ENCODE measurements at regions not wholly inside any gene's neighbourhood (a gene's known extent, or its start where the extent isn't known, plus 50 kb on each side); places are given as distances from the start of the nearest gene placed in this dataset.
A peak's percentile ranks its signal among the peaks of the same experiment; 100 is the strongest.
"Not testable (repeated sequence)": the region's sequence is repeated elsewhere in the genome, so short reads cannot be mapped to it uniquely, and the experiment has no call there.

GRCh38 chr2:188034102-188034501, 257.6 kb upstream of the GULP1 start:
- H3K4me3 ChIP-seq; DNase-seq (ENCODE audit: low read depth in 1 of 2, low spot score in 2 of 2); H3K36me3 ChIP-seq; H3K9me3 ChIP-seq (replicated peaks); H3K27me3 ChIP-seq (replicated peaks); H3K27ac ChIP-seq; H3K4me1 ChIP-seq (replicated peaks): not testable (repeated sequence)

GRCh38 chr2:188035377-188035776, 256.3 kb upstream of the GULP1 start:
- not testable (repeated sequence) for H3K4me1 ChIP-seq (replicated peaks); H3K27ac ChIP-seq; H3K4me3 ChIP-seq; H3K27me3 ChIP-seq (replicated peaks); H3K9me3 ChIP-seq (replicated peaks); DNase-seq (ENCODE audit: low read depth in 1 of 2, low spot score in 2 of 2); H3K36me3 ChIP-seq

GRCh38 chr2:188036786-188037185, 254.9 kb upstream of the GULP1 start:
- not testable (repeated sequence) for H3K4me1 ChIP-seq (replicated peaks); H3K36me3 ChIP-seq; H3K4me3 ChIP-seq; H3K9me3 ChIP-seq (replicated peaks); DNase-seq (ENCODE audit: low read depth in 1 of 2, low spot score in 2 of 2); H3K27ac ChIP-seq; H3K27me3 ChIP-seq (replicated peaks)

GRCh38 chr2:188039307-188039706, 252.4 kb upstream of the GULP1 start:
- no peak overlapping the region for H3K27ac ChIP-seq
- H3K9me3 ChIP-seq (replicated peaks), result no peaks in the 10 kb centered on the region
- no peaks in the 10 kb centered on the region for H3K4me1 ChIP-seq (replicated peaks)
- no peak overlapping the region for H3K4me3 ChIP-seq
- DNase-seq (ENCODE audit: low read depth in 1 of 2, low spot score in 2 of 2), result no peak
- no peaks in the 10 kb centered on the region for H3K36me3 ChIP-seq
- no peaks in the 10 kb centered on the region for H3K27me3 ChIP-seq (replicated peaks)

- H3K27ac ChIP-seq, result no peak overlapping the region
- no peaks in the 10 kb centered on the region for H3K9me3 ChIP-seq (replicated peaks)
- H3K4me1 ChIP-seq (replicated peaks), result no peaks in the 10 kb centered on the region
- H3K36me3 ChIP-seq, result no peaks in the 10 kb centered on the region
- no peak overlapping the region for H3K4me3 ChIP-seq
- no peak for DNase-seq (ENCODE audit: low read depth in 1 of 2, low spot score in 2 of 2)
- no peaks in the 10 kb centered on the region for H3K27me3 ChIP-seq (replicated peaks)
Observed at GRCh38 chr2:188042412-188042811, 249.3 kb upstream of the GULP1 start.

GRCh38 chr2:188045016-188045415, 246.7 kb upstream of the GULP1 start:
- Histone ChIP-seq H3K4me3 (no peak overlapping the region), H3K27me3 (replicated peaks) (no peaks in the 10 kb centered on the region), H3K9me3 (replicated peaks) (no peaks in the 10 kb centered on the region), H3K4me1 (replicated peaks) (peaks cover 6% of the 10 kb centered on the region), H3K36me3 (no peaks in the 10 kb centered on the region), H3K27ac (no peak overlapping the region)
- DNase-seq (ENCODE audit: low read depth in 1 of 2, low spot score in 2 of 2), result no peak

- no peaks in the 10 kb centered on the region for H3K36me3 ChIP-seq
- H3K4me3 ChIP-seq, result no peak overlapping the region
- no peak overlapping the region for H3K27ac ChIP-seq
- no peaks in the 10 kb centered on the region for H3K9me3 ChIP-seq (replicated peaks)
- H3K27me3 ChIP-seq (replicated peaks), result no peaks in the 10 kb centered on the region
- peaks cover 17% of the 10 kb centered on the region for H3K4me1 ChIP-seq (replicated peaks)
- no peak for DNase-seq (ENCODE audit: low read depth in 1 of 2, low spot score in 2 of 2)
Observed at GRCh38 chr2:188046437-188046836, 245.2 kb upstream of the GULP1 start.

GRCh38 chr2:188047735-188048134, 243.9 kb upstream of the GULP1 start:
- H3K4me3 ChIP-seq, result no peak overlapping the region
- no peaks in the 10 kb centered on the region for H3K9me3 ChIP-seq (replicated peaks)
- H3K27ac ChIP-seq, result no peak overlapping the region
- no peaks in the 10 kb centered on the region for H3K27me3 ChIP-seq (replicated peaks)
- DNase-seq (ENCODE audit: low read depth in 1 of 2, low spot score in 2 of 2), result no peak
- H3K36me3 ChIP-seq, result no peaks in the 10 kb centered on the region
- peaks cover 21% of the 10 kb centered on the region for H3K4me1 ChIP-seq (replicated peaks)

GRCh38 chr2:188050726-188051125, 240.9 kb upstream of the GULP1 start:
- Histone ChIP-seq H3K27ac (0 out of 2 replicates have a peak overlapping the region, but pooled peaks have one; percentile 53), H3K36me3 (no peaks in the 10 kb centered on the region)
- DNase-seq (ENCODE audit: low read depth in 1 of 2, low spot score in 2 of 2), result peak in 1 of 2 experiments; percentile 88

GRCh38 chr2:188051706-188052105, 240.0 kb upstream of the GULP1 start:
- no peaks in the 10 kb centered on the region for H3K9me3 ChIP-seq (replicated peaks)
- peaks cover 21% of the 10 kb centered on the region for H3K4me1 ChIP-seq (replicated peaks)
- no peaks in the 10 kb centered on the region for H3K36me3 ChIP-seq
- DNase-seq (ENCODE audit: low read depth in 1 of 2, low spot score in 2 of 2), result no peak
- H3K4me3 ChIP-seq, result no peak overlapping the region
- no peaks in the 10 kb centered on the region for H3K27me3 ChIP-seq (replicated peaks)
- peak overlapping the region; percentile 53 for H3K27ac ChIP-seq

More at GRCh38 chr2:188050726-188051125, 240.9 kb upstream of the GULP1 start:
- Histone ChIP-seq H3K4me1 (replicated peaks) (peaks cover 21% of the 10 kb centered on the region), H3K27me3 (replicated peaks) (no peaks in the 10 kb centered on the region), H3K4me3 (no peak overlapping the region), H3K9me3 (replicated peaks) (no peaks in the 10 kb centered on the region)

GRCh38 chr2:188065386-188065785, 226.3 kb upstream of the GULP1 start:
- no peak overlapping the region for H3K27ac ChIP-seq
- no peak overlapping the region for H3K4me3 ChIP-seq
- no peaks in the 10 kb centered on the region for H3K36me3 ChIP-seq
- H3K4me1 ChIP-seq (replicated peaks), result no peaks in the 10 kb centered on the region
- no peaks in the 10 kb centered on the region for H3K9me3 ChIP-seq (replicated peaks)
- DNase-seq (ENCODE audit: low read depth in 1 of 2, low spot score in 2 of 2), result no peak
- H3K27me3 ChIP-seq (replicated peaks), result no peaks in the 10 kb centered on the region

- no peaks in the 10 kb centered on the region for H3K27me3 ChIP-seq (replicated peaks)
- no peak overlapping the region for H3K27ac ChIP-seq
- H3K4me1 ChIP-seq (replicated peaks), result no peaks in the 10 kb centered on the region
- no peaks in the 10 kb centered on the region for H3K36me3 ChIP-seq
- H3K9me3 ChIP-seq (replicated peaks), result no peaks in the 10 kb centered on the region
- DNase-seq (ENCODE audit: low read depth in 1 of 2, low spot score in 2 of 2), result peak in 1 of 2 experiments; percentile 7
- no peak overlapping the region for H3K4me3 ChIP-seq
Observed at GRCh38 chr2:188068093-188068492, 223.6 kb upstream of the GULP1 start.

- Histone ChIP-seq H3K4me3 (no peak overlapping the region), H3K4me1 (replicated peaks) (peaks cover 17% of the 10 kb centered on the region), H3K27me3 (replicated peaks) (no peaks in the 10 kb centered on the region), H3K9me3 (replicated peaks) (peaks cover 4% of the 10 kb centered on the region; the same call in 1 of the 2 replicates), H3K27ac (no peak overlapping the region), H3K36me3 (no peaks in the 10 kb centered on the region)
- no peak for DNase-seq (ENCODE audit: low read depth in 1 of 2, low spot score in 2 of 2)
Observed at GRCh38 chr2:188076149-188077056, 215.3 kb upstream of the GULP1 start.

- Histone ChIP-seq H3K27ac (no peak overlapping the region), H3K9me3 (replicated peaks) (peaks cover 4% of the 10 kb centered on the region; the same call in 1 of the 2 replicates), H3K4me3 (no peak overlapping the region), H3K36me3 (no peaks in the 10 kb centered on the region), H3K4me1 (replicated peaks) (peaks cover 17% of the 10 kb centered on the region), H3K27me3 (replicated peaks) (no peaks in the 10 kb centered on the region)
- no peak for DNase-seq (ENCODE audit: low read depth in 1 of 2, low spot score in 2 of 2)
Observed at GRCh38 chr2:188077757-188078156, 213.9 kb upstream of the GULP1 start.

Data from SJSA1 (cell line).